GM12892 (cell line): ENCODE measurements at regions not wholly inside any gene's neighbourhood (a gene's known extent, or its start where the extent isn't known, plus 50 kb on each side); places are given as distances from the start of the nearest gene placed in this dataset.

Experiments used
- POLR2A ChIP-seq: IDR thresholded peaks from 2 replicates; pipeline ENCODE4 v1.6.1; 2011; ENCODE audit warnings: low read depth, low read length, control low read depth
- POLR2AphosphoS5 ChIP-seq: IDR thresholded peaks from 2 replicates; pipeline ENCODE4 v1.6.1; 2011; ENCODE audit warnings: low read depth, low read length, control low read depth
- TAF1 ChIP-seq: IDR thresholded peaks from 2 replicates; pipeline ENCODE4 v1.6.1; 2011; ENCODE audit warnings: low read depth, mild to moderate bottlenecking, control low read depth, low read length, borderline replicate concordance

DNA sequence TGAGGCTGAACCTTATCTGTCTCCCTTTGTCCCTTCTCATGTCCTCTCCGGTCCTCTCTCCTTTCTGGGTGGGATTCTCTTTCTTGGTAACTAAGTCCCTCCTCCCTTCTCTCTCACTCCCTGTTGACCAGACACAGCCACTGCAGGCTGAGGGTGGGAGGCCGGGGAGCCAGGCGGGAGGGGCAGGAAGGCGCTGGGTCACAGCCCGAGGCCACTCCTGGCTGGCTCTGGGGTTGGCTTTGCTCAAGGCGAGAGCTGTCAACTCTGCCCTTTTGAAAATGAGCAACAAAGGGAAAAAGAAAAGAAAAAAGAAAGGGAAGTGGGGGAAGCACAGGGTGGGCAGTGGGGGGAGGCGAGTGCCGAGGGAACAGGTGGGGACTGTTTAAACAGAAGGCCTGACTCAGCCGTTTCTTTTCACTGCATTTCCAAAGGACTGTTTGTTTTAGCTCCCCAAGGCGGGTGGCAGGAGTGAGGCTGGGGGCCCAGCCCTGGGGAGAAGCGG is 70.5 kb upstream of the IGFBP5 start:
- no peak for TF ChIP-seq POLR2AphosphoS5
- no peak for TF ChIP-seq TAF1
- no peak for TF ChIP-seq POLR2A
